ENCODE measurements at regions not wholly inside any gene's neighbourhood (a gene's known extent, or its start where the extent isn't known, plus 50 kb on each side); places are given as distances from the start of the nearest gene placed in this dataset.

GRCh38 chr7:52369922-52370321 lies 665.5 kb upstream of the POM121L12 start:
- TF ChIP-seq, protein P1, sequence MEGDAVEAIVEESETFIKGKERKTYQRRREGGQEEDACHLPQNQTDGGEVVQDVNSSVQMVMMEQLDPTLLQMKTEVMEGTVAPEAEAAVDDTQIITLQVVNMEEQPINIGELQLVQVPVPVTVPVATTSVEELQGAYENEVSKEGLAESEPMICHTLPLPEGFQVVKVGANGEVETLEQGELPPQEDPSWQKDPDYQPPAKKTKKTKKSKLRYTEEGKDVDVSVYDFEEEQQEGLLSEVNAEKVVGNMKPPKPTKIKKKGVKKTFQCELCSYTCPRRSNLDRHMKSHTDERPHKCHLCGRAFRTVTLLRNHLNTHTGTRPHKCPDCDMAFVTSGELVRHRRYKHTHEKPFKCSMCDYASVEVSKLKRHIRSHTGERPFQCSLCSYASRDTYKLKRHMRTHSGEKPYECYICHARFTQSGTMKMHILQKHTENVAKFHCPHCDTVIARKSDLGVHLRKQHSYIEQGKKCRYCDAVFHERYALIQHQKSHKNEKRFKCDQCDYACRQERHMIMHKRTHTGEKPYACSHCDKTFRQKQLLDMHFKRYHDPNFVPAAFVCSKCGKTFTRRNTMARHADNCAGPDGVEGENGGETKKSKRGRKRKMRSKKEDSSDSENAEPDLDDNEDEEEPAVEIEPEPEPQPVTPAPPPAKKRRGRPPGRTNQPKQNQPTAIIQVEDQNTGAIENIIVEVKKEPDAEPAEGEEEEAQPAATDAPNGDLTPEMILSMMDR (IDR thresholded peaks at IDR 0.05; ENCODE audit: control extremely low read depth in 1 of 3, insufficient read depth in 1 of 3, low read depth in 1 of 3, low read length in 3 of 3): no peak
- TF ChIP-seq POLR2A (IDR thresholded peaks at IDR 0.05; ENCODE audit: control extremely low read depth in 1 of 2, low read depth in 2 of 2, low read length in 2 of 2): no peak
- TF ChIP-seq SIN3A (conservative IDR thresholded peaks at IDR 0.05 in 1 of 2, IDR thresholded peaks at IDR 0.05 in 1 of 2; ENCODE audit: low read depth in 1 of 2, low read length in 2 of 2): no peak
- no peak for TF ChIP-seq ZNF274 (IDR thresholded peaks at IDR 0.05; ENCODE audit: borderline replicate concordance, extremely low read depth, low read length)
- TF ChIP-seq, protein P2, sequence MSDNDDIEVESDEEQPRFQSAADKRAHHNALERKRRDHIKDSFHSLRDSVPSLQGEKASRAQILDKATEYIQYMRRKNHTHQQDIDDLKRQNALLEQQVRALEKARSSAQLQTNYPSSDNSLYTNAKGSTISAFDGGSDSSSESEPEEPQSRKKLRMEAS (IDR thresholded peaks at IDR 0.05): no peak
- TF ChIP-seq RAD21 (IDR thresholded peaks at IDR 0.05 in 1 of 2, conservative IDR thresholded peaks at IDR 0.05 in 1 of 2; ENCODE audit: low read depth in 2 of 2, low read length in 2 of 2): no peak
- TF ChIP-seq SIRT6 (IDR thresholded peaks at IDR 0.05; ENCODE audit: low read length): no peak
- TF ChIP-seq, protein P3, sequence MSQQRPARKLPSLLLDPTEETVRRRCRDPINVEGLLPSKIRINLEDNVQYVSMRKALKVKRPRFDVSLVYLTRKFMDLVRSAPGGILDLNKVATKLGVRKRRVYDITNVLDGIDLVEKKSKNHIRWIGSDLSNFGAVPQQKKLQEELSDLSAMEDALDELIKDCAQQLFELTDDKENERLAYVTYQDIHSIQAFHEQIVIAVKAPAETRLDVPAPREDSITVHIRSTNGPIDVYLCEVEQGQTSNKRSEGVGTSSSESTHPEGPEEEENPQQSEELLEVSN (IDR thresholded peaks at IDR 0.05): no peak
- no peak for TF ChIP-seq TAF1 (IDR thresholded peaks at IDR 0.05; ENCODE audit: low read depth, low read length)

All from H1 (cell line).